GM12864 (cell line): ENCODE measurements at regions not wholly inside any gene's neighbourhood (a gene's known extent, or its start where the extent isn't known, plus 50 kb on each side); places are given as distances from the start of the nearest gene placed in this dataset.

Experiments used
- DNase-seq: peaks from one replicate; pipeline ENCODE4 v3.0.0-alpha.2; 2011; ENCODE audit warnings: low read depth
- H3K4me3 ChIP-seq: 2 replicates; pipeline ENCODE4 v1.5.1; 2011; ENCODE audit warnings: mild to moderate bottlenecking, low read depth, low read length, control low read depth
- TF ChIP-seq, protein P1 (sequence below): IDR thresholded peaks from 2 replicates; pipeline ENCODE4 v1.5.1; 2011; ENCODE audit warnings: low read depth, mild to moderate bottlenecking, moderate library complexity, low read length, control low read depth, inconsistent platforms; ENCODE audit errors: missing control alignments

DNA sequence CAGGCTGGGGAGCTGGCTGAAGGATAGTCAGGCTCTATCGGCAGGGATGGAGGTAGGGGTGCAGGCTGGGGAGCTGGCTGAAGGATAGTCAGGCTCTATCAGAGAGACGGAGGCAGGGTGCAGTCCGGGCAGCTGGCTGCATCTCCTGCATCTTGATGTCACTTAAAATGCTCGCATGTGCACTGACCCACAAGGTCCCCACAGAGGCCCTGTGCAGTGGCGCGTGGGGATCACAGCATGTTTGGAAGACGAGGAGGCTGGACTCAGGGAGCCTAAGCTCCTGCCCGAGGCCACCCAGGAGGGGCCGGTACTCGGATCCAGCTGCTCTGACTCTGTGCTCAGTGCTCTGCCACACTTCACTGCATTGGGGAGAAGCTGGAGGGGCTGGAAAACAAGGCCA is 189.0 kb upstream of the HDAC4 start:
- no peak for DNase-seq
- no peak overlapping the region for H3K4me3 ChIP-seq
- TF ChIP-seq, protein P1, sequence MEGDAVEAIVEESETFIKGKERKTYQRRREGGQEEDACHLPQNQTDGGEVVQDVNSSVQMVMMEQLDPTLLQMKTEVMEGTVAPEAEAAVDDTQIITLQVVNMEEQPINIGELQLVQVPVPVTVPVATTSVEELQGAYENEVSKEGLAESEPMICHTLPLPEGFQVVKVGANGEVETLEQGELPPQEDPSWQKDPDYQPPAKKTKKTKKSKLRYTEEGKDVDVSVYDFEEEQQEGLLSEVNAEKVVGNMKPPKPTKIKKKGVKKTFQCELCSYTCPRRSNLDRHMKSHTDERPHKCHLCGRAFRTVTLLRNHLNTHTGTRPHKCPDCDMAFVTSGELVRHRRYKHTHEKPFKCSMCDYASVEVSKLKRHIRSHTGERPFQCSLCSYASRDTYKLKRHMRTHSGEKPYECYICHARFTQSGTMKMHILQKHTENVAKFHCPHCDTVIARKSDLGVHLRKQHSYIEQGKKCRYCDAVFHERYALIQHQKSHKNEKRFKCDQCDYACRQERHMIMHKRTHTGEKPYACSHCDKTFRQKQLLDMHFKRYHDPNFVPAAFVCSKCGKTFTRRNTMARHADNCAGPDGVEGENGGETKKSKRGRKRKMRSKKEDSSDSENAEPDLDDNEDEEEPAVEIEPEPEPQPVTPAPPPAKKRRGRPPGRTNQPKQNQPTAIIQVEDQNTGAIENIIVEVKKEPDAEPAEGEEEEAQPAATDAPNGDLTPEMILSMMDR, result no peak

DNA sequence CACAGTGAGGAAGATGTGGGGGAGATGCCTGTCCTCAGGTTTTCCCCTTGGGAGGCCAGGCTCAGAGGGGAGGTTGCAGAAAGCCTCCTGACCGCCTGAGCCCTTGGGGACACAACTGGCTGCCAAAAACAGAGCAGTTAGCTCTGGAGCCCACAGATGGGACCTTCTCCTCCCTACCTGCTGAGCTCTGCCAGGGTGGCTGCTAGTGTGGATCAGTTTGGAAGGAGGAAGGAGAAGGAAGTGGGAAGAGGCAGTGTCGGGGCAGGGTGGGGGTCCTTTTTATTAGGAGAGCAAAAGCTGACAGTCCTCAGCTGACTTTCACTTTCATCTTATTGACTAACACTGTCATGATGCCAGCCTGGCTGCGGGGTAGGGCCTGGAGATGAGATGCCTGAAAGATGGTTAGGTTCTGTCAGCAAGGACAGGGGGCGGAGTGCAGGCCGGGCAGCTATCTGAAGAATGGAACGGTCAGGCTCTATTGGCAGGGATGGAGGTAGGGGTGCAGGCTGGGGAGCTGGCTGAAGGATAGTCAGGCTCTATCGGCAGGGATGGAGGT is 188.5 kb upstream of the HDAC4 start:
- no peak overlapping the region for H3K4me3 ChIP-seq
- no peak for DNase-seq
- TF ChIP-seq, protein P1, result no peak

DNA sequence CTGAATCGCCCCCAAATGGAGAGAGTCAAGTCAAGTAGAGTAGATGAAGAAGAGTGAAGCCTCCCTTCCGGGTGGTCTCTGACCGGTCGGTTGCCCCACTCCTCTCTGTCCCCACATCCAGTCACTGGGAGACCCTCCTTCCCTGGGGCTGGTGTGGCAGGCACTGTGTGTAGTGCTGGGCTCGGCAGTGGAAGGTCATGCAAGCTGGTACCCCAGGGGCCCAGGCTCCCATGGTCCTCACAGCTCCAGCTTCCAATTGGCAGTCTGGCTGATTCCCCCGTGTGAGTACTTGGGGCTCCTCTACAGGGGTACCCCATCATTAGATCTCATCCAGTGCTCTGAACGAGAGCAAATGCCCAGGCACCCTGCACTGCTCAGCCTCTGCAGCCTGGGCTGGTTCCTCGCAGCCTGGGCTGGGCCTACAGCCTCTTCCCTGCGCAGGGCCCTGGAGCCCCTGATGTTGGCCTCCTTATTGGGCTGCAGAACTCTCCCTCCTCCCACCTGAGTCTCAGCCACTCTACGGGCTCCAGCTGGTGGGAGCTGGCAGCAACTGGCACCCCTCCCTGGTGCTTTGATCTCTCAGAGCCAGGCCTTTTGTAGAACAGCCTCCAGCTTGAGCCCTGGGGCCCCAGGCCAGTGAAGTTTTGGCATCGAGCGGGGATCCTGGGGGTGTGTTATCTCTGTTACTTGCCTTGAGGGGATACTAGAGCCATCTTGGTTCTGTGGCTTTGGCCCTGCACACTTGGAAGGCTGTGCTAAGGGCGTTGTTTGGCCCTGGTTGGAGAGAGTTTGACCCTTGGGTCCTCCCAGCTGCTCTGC is 187.8 kb upstream of the HDAC4 start:
- TF ChIP-seq, protein P1, result no peak
- no peak for DNase-seq
- H3K4me3 ChIP-seq, result no peak overlapping the region

DNA sequence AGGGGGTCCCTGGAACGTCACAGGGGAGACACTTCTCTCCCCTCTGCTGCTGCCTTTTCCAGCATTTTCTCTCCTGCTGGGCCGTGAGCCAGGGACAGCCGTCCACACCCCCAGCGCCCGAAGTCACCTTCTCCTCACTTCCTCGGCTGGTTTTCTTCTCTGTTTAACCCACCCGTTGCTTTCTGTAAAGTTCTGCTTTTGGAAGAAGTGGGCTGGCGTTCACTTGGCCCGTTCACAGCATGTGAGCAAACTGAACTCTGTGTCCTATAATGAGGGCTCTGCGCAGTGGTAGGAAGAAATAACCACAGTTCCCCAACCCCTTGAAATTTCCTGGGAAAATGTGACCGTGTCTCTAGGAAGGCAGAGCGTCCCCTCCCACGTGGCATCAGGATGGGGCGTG is 187.0 kb upstream of the HDAC4 start:
- no peak for DNase-seq
- H3K4me3 ChIP-seq, result no peak overlapping the region
- TF ChIP-seq, protein P1, result no peak

DNA sequence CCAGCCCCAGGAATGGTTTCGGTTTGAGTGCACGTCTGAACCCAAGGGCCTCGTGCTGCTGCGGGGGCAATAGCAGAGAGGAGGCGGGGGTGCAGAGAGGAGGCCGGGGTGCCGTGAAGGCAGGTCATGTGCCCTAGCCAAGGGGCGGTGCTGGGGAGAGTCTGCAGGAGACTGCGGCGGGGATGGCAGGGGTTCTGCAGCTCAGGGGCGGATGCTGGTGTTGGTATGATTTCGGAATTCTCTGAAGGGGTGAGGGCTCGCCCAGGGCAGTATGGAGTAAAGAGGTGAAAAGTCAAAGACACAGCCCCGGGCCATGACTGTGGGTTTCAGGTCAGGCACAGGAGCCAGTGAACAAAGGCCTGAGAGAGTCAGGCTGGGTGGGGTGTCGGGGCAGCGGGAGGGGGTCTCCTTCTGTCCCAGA is 186.5 kb upstream of the HDAC4 start:
- no peak for DNase-seq
- no peak overlapping the region for H3K4me3 ChIP-seq
- TF ChIP-seq, protein P1, result no peak

DNA sequence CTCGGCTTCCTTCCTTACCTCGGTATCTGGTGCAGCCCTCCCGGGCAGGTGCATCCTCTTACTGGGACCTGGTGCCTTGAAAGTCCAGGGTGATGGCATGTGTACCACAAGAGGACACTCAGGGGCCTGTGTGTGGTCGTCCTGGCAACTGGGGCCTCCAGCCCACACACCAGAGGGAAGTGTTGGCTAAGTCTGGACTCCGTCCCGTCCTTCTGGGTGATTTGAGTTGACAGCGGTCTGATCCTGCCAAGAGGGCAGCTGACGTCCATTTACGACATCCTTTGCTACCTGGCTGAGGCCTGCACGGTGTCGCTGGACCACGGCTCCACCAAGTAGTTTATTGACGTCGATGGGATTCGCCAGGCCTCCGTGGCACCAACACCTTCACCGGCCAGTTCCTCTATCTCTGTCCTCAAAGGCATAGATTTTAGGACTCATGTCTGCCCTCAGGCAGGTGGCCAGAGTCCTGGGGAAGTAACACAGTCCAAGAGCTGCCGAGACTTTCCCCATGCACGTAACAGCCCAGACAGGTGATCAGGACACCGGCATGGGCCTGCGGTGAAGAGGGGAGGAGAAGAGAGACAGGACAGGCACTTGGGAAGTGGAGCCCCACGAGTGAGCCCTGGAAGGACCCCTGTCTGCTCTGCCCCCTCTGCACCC is 186.0 kb upstream of the HDAC4 start:
- no peak overlapping the region for H3K4me3 ChIP-seq
- TF ChIP-seq, protein P1, result no peak
- no peak for DNase-seq
